Ecto neural progenitor cell (in vitro differentiated cells): ENCODE measurements at regions not wholly inside any gene's neighbourhood (a gene's known extent, or its start where the extent isn't known, plus 50 kb on each side); places are given as distances from the start of the nearest gene placed in this dataset.

ENCODE experiments used
- DNase-seq: peaks from one replicate; pipeline ENCODE4 v3.0.0-alpha.2; 2018; ENCODE audit warnings: low spot score

DNA sequence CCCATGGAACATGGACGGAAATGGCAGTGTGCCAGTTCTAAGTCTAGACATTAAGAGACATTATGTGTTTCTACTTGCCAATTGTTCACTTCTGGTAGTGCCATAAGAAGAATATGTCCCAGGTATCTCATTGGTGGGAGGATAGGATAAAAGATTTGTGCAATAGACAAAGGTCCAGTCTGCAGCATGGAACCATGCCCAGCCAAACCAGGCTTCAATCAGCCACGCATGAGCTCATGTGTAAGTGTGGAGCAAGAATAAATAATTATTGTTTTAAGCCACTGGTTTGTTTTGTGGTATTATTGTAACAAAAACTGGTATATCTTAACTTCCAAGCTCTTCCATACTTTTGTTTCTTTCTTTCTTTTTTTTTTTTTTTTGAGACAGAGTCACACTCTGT is 153.6 kb upstream of the CTTNBP2 start:
- no peak for DNase-seq

- DNase-seq: no peak
Measured at GRCh38 chr7:118028226-118028625, 155.0 kb upstream of the CTTNBP2 start.

DNA sequence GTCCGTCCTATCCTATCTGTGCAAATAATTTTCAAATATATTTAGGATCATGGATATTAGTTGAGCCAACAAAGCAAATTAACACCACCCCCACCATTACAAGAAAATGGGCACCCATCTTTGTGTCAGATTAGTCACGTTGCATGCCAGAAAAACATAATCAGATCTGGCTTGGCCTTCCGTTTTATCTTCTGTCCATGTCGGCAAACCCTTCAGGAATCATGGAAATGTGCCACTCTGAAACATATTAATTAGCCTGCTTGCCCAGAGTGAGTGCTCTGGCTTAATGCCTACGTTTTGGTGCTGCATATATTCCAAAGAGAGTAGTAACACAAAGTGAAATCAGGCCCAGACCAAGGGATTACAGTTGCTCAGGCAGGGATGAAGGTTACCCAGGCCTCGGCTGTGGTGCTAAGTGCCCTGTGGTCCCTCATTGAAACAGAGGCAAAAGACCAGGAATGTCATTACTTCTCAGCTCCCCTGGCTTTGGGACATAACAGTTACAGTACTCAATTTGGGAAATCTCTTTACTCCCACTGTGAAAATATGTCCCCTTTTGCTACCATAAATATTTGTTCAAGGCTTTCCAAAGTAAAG is 154.0 kb upstream of the LSM8 start:
- DNase-seq: no peak

DNA sequence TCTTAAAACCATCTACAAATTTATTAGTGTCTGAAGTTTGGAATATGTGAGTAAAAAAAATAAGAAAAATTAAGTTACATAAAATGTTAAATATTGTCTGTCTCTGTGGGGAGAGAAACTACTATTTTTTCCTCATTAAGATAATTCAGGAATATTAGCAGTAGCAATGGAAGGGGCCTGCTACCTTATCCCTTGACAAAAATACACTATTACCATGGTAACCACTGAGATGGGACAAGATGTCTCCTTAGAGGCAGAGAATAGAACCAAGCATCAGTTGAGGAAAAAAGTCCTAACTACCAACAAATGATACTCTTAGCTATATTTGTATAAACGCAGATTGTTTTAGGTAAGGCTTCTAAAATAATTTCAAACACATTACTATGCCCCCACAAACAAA is 150.7 kb upstream of the LSM8 start:
- no peak for DNase-seq

- no peak for DNase-seq
Measured at GRCh38 chr7:118039963-118040489, 143.9 kb upstream of the LSM8 start.

DNA sequence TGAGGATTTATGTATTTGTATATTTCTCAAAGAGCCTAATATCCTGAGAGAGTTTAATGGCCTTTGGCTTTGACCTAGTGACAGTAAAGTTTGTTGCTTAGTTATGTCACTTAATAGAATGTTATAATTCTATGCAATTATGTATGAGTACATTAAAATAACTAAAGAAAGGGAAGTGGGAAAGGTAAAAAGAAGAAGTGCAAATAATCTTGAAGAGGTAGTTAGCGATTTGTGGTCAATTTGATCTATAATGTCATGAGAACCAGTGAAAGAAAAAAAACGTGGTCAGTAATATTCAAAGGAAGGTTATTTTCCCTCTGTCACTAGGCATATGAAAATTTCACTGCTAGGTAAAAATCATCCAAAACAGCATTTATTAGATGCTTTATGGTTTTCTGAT is 143.4 kb upstream of the LSM8 start:
- DNase-seq: no peak

- DNase-seq: no peak
Measured at GRCh38 chr7:118041251-118041878, 142.6 kb upstream of the LSM8 start.

DNA sequence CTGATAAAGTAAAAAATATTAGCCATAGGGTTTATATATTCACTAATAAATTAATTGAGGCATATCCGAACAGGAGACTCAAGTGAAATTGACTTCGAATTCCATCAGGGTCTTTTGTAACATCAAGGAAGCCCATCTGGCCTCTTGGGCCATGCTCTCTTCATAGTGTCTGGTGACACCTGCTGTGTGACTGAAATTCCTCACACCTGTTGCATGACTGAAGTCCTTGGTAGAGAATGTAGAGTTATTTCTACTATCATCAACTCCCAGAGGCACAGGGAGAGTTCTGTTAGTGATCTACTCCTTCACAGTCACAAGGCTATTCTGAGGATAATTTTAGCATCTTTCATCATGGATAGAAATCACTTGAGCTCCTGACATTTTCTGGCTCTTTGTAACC is 138.3 kb upstream of the LSM8 start:
- no peak for DNase-seq

DNA sequence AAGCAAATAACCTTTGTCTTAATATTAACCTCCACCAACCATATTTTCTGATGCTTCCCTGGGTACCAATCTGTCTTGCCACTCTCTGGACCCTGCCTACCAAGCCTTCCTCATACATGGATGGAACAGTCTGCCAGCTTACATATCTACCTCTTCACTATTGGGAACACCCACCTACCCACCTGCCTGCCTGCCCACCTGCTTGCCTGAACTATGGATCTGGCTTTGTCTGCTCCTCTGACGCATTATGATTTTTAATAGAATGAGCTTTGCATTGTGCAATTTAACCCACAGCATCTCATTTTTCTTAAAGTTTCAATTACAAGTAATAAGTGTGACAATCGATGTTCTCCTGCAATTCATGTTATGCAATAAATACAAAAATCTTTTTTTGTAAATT is 137.9 kb upstream of the LSM8 start:
- DNase-seq: no peak

DNA sequence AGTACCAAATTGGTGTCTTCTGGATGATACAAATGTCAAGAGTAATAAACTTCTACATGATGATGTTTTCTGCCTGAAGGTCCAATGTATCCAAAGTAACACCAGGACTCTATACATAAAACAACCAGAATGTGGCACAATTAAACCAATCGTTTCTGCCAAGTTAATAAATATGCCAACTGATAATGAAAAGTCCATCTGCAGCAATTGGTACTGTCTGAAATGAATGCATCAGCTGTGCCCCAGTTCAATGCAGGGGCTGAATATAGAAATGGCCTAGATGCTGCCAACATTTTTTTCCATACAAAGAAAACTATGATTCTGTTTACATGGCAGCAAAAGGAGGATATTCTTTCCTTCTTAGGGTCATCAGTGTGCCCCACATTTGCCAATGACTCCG is 137.2 kb upstream of the LSM8 start:
- DNase-seq: no peak

- DNase-seq: no peak
Measured at GRCh38 chr7:118052336-118052735, 131.6 kb upstream of the LSM8 start.

DNA sequence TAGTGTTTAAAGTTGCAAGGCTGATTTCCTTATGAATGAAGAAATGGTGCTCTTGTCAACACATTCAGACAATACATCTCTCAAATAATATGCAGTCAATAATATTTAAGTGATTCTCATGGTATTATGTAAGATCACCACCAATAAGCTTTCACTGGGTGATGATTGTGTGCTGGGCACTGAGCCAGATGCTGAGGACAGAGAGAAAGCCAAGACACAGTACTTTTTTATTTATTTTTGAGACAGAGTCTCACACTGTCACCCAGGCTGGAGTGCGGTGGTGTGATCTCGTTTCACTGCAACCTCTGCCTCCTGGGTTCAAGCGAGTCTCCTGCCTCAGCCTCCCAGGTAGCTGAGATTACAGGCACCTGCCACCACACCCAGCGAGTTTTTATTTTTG is 130.6 kb upstream of the LSM8 start:
- no peak for DNase-seq

- no peak for DNase-seq
Measured at GRCh38 chr7:118054529-118054928, 129.4 kb upstream of the LSM8 start.

DNA sequence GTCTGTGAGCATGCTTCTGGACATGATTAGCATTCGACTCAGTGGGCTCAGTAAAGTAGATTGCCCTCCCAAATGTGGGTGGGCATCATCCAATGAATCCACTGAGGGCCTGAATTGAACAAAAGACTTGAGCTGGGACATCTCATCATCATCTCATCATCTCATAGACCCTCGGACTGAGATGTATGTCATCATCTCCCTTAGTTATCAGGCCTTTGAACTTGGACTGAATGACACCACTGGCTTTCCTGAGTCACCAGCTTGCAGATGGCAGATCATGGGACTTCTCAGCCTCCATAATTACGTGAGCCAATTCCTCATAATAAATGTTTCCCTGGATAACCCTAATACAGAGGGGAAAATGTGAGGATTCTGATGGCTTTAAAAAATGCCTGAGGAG is 128.3 kb upstream of the LSM8 start:
- DNase-seq: no peak

DNA sequence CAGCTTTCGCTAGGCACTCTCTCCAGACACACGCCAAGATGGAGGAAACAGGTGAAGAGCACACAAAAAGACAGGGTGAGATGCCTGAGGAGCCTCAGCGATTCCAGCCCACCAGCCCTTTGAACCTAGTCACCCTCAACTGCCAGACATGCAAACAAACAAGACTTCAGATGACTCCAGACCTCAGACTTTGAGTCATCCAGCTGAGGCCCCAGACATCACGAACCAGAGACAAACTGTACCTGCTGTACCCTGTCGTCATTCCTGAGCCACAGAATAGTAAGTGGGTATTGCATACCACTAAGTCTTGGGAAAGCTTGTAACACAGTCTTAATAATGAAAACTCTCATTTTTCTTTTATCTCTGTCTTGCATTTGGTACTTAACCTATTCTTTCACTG is 126.6 kb upstream of the LSM8 start:
- DNase-seq: no peak

- no peak for DNase-seq
Measured at GRCh38 chr7:118059209-118059608, 124.8 kb upstream of the LSM8 start.

DNA sequence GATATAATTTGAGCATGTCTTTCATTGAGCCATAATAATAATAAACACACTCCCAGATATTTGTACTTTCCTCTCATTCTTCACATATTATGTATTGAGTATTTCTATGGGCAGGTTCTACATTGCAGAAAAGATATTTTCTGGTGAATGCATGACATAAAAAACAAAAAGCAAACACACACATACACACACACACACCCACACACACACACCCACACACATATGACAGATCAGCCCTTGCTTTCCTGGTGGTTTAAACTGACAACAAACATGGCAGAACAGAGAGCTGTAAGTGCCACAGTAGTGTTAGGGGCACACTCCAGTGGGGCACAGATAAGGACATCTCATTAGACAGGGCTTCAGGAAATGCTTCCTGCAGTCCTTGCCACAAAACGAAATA is 123.3 kb upstream of the LSM8 start:
- DNase-seq: no peak

- no peak for DNase-seq
Measured at GRCh38 chr7:118061386-118061785, 122.6 kb upstream of the LSM8 start.

DNA sequence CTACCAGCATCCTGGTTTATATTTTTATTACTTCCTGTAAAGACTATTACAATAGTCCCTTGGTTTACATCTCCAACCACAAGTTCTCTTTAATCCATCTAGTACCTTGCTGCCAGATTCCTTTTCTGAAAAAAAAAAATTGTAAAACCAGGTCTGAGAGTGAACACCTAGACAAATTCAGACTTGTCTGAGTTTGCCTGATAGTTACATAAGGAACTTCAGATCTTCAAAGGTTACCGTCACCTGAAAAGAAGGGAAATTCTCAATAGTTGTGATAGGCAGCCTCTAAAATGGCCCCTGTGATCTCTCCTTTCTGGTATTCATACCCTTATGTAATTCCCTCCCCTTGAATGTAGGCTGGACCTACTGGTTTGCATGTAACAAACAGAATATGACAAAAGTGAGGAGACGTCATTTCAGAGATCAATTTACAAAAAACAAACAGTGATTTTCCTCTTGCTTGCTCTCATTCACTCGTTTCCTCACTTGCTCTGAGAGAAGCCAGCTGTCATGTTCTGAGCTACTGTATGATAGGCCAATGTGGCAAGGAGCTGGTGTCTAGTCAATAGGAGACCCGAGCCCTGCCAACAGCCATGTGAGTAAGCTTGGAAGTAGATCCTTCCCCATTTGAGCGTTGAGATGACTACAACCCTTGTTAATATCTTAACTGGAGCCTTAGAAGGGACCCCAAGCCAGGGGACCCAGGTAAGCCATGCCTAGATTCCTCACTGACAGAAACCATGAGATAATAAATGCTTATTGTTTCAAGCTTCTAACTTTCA is 110.9 kb upstream of the LSM8 start:
- no peak for DNase-seq

DNA sequence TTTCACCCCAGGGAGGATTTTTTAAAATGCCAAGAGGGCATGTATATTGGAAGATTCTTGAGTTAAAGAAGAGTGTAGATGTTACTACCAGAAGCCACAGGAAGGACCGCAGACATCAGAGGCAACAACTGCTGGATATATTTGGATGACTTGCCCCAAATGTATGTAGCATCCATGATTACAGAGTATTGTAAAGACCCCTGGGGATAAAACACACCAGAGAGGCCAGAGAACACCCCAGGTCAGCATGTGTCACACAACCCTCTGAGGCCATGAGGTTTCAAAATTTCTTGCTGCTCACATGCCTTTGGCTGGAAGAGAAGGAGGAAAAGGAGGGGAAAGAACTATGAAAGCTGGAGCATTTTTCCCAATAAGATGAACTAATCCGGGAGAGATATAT is 108.0 kb upstream of the LSM8 start:
- no peak for DNase-seq

- no peak for DNase-seq
Measured at GRCh38 chr7:118076564-118076963, 107.4 kb upstream of the LSM8 start.

DNA sequence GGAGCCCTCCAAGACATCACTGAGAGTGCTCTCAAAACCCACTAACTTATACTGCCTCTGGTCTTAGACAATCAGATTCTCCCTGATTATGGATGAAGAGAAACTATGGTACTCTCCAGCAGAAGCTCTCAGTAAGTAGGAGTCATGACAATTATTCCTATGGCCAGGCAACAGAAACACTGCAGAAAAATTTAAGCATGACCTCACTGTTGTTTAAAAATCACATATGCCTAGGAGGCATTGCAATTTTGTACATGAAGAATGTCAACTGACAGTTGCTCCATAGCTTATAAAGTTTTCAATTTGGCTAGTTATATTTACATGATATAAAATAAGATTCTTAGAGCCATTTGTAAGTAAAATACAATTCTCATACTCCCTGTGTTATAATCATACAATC is 105.9 kb upstream of the LSM8 start:
- DNase-seq: no peak

- no peak for DNase-seq
Measured at GRCh38 chr7:118079369-118079768, 104.6 kb upstream of the LSM8 start.
